ENCODE measurements at regions not wholly inside any gene's neighbourhood (a gene's known extent, or its start where the extent isn't known, plus 50 kb on each side); places are given as distances from the start of the nearest gene placed in this dataset.
A peak's percentile ranks its signal among the peaks of the same experiment; 100 is the strongest.

DNA sequence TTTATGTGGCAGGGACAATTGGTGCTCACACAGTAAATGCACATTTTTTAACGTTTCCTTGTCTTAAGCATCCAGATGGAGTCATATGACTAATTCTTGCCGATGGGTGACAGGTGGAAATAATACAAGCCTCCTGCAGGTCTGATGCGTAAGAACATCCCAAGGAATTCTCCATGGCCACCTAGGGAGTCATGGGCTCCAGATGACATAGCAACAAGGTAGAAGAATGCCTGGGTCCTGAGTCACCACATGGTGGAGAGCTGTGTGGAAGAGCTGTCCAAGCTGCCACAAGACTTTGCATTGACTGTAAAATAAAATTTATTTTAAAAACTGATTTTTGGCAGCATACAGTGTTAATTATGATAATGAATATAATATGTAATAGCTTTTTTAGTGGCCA, 77.0 kb upstream of the MAP3K7 start:
- no TSS peak for BruUV-seq (replicated peaks)
- H4K20me1 ChIP-seq (ENCODE audit: insufficient read depth), result no peaks in the 10 kb centered on the region
- no peak overlapping the region for H3K4me3 ChIP-seq
- TF ChIP-seq EZH2 (IDR thresholded peaks at IDR 0.05; ENCODE audit: low read depth), result no peak
- TF ChIP-seq, protein P1, sequence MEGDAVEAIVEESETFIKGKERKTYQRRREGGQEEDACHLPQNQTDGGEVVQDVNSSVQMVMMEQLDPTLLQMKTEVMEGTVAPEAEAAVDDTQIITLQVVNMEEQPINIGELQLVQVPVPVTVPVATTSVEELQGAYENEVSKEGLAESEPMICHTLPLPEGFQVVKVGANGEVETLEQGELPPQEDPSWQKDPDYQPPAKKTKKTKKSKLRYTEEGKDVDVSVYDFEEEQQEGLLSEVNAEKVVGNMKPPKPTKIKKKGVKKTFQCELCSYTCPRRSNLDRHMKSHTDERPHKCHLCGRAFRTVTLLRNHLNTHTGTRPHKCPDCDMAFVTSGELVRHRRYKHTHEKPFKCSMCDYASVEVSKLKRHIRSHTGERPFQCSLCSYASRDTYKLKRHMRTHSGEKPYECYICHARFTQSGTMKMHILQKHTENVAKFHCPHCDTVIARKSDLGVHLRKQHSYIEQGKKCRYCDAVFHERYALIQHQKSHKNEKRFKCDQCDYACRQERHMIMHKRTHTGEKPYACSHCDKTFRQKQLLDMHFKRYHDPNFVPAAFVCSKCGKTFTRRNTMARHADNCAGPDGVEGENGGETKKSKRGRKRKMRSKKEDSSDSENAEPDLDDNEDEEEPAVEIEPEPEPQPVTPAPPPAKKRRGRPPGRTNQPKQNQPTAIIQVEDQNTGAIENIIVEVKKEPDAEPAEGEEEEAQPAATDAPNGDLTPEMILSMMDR (conservative IDR thresholded peaks at IDR 0.05), result no peak
- H3K79me2 ChIP-seq (ENCODE audit: low read depth), result no peaks in the 10 kb centered on the region
- no peaks in the 10 kb centered on the region for H3K36me3 ChIP-seq (ENCODE audit: low read depth)
- H2AFZ ChIP-seq, result no peak overlapping the region
- CTCF ChIA-PET, result no interaction called here
- no peak overlapping the region for H3K27ac ChIP-seq
- POLR2A ChIA-PET (ENCODE audit: unreplicated experiment), result interaction anchor here (0.6 kb wide), 1 partner anchor 18 kb away, joined by 3 read pairs; no protein-coding TSS in a partner anchor
- intact Hi-C loops (cut with micrococcal nuclease; ENCODE audit: unreplicated experiment), result no loop called here
- DNase-seq, result peak in 1 of 2 experiments; percentile 46
- H3K4me1 ChIP-seq (replicated peaks; ENCODE audit: insufficient read depth), result no peaks in the 10 kb centered on the region
- no peaks in the 10 kb centered on the region for H3K9me3 ChIP-seq (ENCODE audit: insufficient read depth, low read depth)
- no peaks in the 10 kb centered on the region for H3K27me3 ChIP-seq (ENCODE audit: insufficient read depth, low read depth)
- no peak overlapping the region for H3K4me2 ChIP-seq
- H3K9me2 ChIP-seq (ENCODE audit: insufficient read depth), result no peaks in the 10 kb centered on the region
- H3F3A ChIP-seq (ENCODE audit: insufficient read depth, low read depth), result no peaks in the 10 kb centered on the region

DNA sequence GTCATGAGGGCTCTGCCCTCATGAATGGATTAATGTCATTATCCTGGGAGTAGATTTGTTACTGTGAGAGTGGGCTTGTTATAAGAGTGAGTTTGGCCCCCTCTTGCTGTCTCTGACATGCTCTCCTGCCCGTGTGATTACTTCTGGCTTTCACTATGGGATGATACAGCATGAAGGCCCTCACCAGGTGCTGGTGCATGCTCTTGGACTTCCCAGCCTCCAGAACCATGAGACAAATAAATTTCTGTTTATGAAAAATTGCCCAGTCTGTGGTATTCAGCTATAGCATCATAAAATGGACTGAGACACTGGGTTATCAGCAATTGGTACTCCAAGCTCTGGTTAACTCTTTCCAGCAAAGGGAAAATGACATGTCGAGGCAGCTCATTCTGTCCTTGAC, 76.2 kb upstream of the MAP3K7 start:
- POLR2A ChIA-PET (ENCODE audit: unreplicated experiment), result no interaction called here
- no peaks in the 10 kb centered on the region for H3K36me3 ChIP-seq (ENCODE audit: low read depth)
- no peaks in the 10 kb centered on the region for H3F3A ChIP-seq (ENCODE audit: insufficient read depth, low read depth)
- no peak overlapping the region for H3K4me2 ChIP-seq
- no peak for DNase-seq
- H3K9me3 ChIP-seq (ENCODE audit: insufficient read depth, low read depth), result no peaks in the 10 kb centered on the region
- H3K79me2 ChIP-seq (ENCODE audit: low read depth), result no peaks in the 10 kb centered on the region
- H2AFZ ChIP-seq, result no peak overlapping the region
- H4K20me1 ChIP-seq (ENCODE audit: insufficient read depth), result no peaks in the 10 kb centered on the region
- H3K27ac ChIP-seq, result no peak overlapping the region
- no TSS peak for BruUV-seq (replicated peaks)
- CTCF ChIA-PET, result no interaction called here
- intact Hi-C loops (cut with micrococcal nuclease; ENCODE audit: unreplicated experiment), result no loop called here
- H3K4me1 ChIP-seq (replicated peaks; ENCODE audit: insufficient read depth), result no peaks in the 10 kb centered on the region
- H3K4me3 ChIP-seq, result no peak overlapping the region
- no peaks in the 10 kb centered on the region for H3K9me2 ChIP-seq (ENCODE audit: insufficient read depth)
- TF ChIP-seq EZH2 (IDR thresholded peaks at IDR 0.05; ENCODE audit: low read depth), result no peak
- TF ChIP-seq, protein P1 (conservative IDR thresholded peaks at IDR 0.05), result no peak
- H3K27me3 ChIP-seq (ENCODE audit: insufficient read depth, low read depth), result no peaks in the 10 kb centered on the region

DNA sequence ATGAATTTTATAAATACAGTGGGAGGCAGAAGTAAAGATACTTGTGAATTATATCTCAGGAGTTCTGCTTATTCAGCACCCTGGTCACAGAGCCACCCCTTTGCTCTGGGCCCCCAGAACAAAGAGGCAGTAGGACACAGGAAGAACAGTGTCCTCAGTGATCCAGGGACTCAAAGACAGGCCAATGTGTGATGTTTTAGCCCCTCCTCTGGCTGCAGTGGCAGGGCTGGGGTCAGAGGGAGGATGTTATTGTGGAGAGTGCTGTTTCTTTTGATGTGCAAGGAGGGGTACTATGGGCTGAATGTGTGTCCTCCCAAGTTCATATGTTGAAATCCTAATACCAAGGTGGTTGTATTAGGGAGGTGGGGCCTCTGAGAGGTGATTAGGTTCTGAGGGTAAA, 74.1 kb upstream of the MAP3K7 start:
- Histone ChIP-seq H3K36me3 (ENCODE audit: low read depth) (no peaks in the 10 kb centered on the region), H3K79me2 (ENCODE audit: low read depth) (no peaks in the 10 kb centered on the region), H3K27ac (no peak overlapping the region), H3K4me1 (replicated peaks; ENCODE audit: insufficient read depth) (no peaks in the 10 kb centered on the region), H3K27me3 (ENCODE audit: insufficient read depth, low read depth) (no peaks in the 10 kb centered on the region), H2AFZ (no peak overlapping the region), H4K20me1 (ENCODE audit: insufficient read depth) (no peaks in the 10 kb centered on the region), H3K9me2 (ENCODE audit: insufficient read depth) (no peaks in the 10 kb centered on the region), H3K4me2 (no peak overlapping the region), H3K9me3 (ENCODE audit: insufficient read depth, low read depth) (no peaks in the 10 kb centered on the region), H3K4me3 (no peak overlapping the region), H3F3A (ENCODE audit: insufficient read depth, low read depth) (no peaks in the 10 kb centered on the region)
- ChIA-PET CTCF (no interaction called here), POLR2A (ENCODE audit: unreplicated experiment) (no interaction called here)
- BruUV-seq (replicated peaks), result no TSS peak
- intact Hi-C loops (cut with micrococcal nuclease; ENCODE audit: unreplicated experiment), result no loop called here
- TF ChIP-seq, protein P1 (conservative IDR thresholded peaks at IDR 0.05), result no peak
- no peak for TF ChIP-seq EZH2 (IDR thresholded peaks at IDR 0.05; ENCODE audit: low read depth)
- DNase-seq, result no peak
